SIG-M5 (cell line): ENCODE measurements at regions not wholly inside any gene's neighbourhood (a gene's known extent, or its start where the extent isn't known, plus 50 kb on each side); places are given as distances from the start of the nearest gene placed in this dataset.

Experiments
- DNase-seq: peaks from one replicate; lab custom pipeline; 2025; lab: John Stamatoyannopoulos, UW

GRCh38 chr4:164508097-164508496, 245.8 kb upstream of the SMIM31 start:
- no peak for DNase-seq

- DNase-seq = no peak
These were observed 245.2 kb upstream of the SMIM31 start for GRCh38 chr4:164508771-164509170.

- no peak for DNase-seq
These were observed 244.0 kb upstream of the SMIM31 start for GRCh38 chr4:164509951-164510350.

GRCh38 chr4:164512124-164512523, 241.8 kb upstream of the SMIM31 start:
- DNase-seq = no peak

GRCh38 chr4:164514765-164515164, 239.2 kb upstream of the SMIM31 start:
- DNase-seq = no peak

GRCh38 chr4:164524789-164525188, 229.1 kb upstream of the SMIM31 start:
- DNase-seq = no peak

- DNase-seq = no peak
These were observed 226.9 kb upstream of the SMIM31 start for GRCh38 chr4:164526933-164527583.

- DNase-seq = no peak
These were observed 224.9 kb upstream of the SMIM31 start for GRCh38 chr4:164529058-164529457.

GRCh38 chr4:164529486-164529885, 224.4 kb upstream of the SMIM31 start:
- no peak for DNase-seq

GRCh38 chr4:164531336-164531735, 222.6 kb upstream of the SMIM31 start:
- DNase-seq = no peak

GRCh38 chr4:164536814-164537213, 217.1 kb upstream of the SMIM31 start:
- DNase-seq = no peak

GRCh38 chr4:164538097-164538496, 215.8 kb upstream of the SMIM31 start:
- DNase-seq = no peak

- no peak for DNase-seq
These were observed 212.9 kb upstream of the SMIM31 start for GRCh38 chr4:164540987-164541386.

- DNase-seq = no peak
These were observed 211.5 kb upstream of the SMIM31 start for GRCh38 chr4:164542431-164542830.

GRCh38 chr4:164550989-164551712, 202.8 kb upstream of the SMIM31 start:
- no peak for DNase-seq

GRCh38 chr4:164551713-164552040, 202.3 kb upstream of the SMIM31 start:
- DNase-seq = no peak

GRCh38 chr4:164571593-164572390, 182.1 kb upstream of the SMIM31 start:
- DNase-seq = no peak

GRCh38 chr4:164572877-164573279, 181.1 kb upstream of the SMIM31 start:
- no peak for DNase-seq

- DNase-seq = no peak
These were observed 178.1 kb upstream of the SMIM31 start for GRCh38 chr4:164575861-164576260.

GRCh38 chr4:164579270-164579942, 174.5 kb upstream of the SMIM31 start:
- no peak for DNase-seq

GRCh38 chr4:164591666-164592065, 162.3 kb upstream of the SMIM31 start:
- DNase-seq = no peak

- no peak for DNase-seq
These were observed 158.2 kb upstream of the SMIM31 start for GRCh38 chr4:164595751-164596150.
